HL-60/S4 treated with phorbol 12-myristate 13-acetate at 8.2 ng/mL for 4 days and 3 days (cell line): ENCODE measurements at regions not wholly inside any gene's neighbourhood (a gene's known extent, or its start where the extent isn't known, plus 50 kb on each side); places are given as distances from the start of the nearest gene placed in this dataset.

Experiments used
- in situ Hi-C: fragments of 300-500 bp; cut with MboI; formaldehyde crosslinking; loops from 2 replicates; pipeline ENCODE4 v1.15.0; 2022; ENCODE audit warnings: low sequenced_read_pairs

- in situ Hi-C loops, result no loop called here
Measured at GRCh38 chr9:81833563-81834345, 94.5 kb upstream of the SPATA31D4 start.

DNA sequence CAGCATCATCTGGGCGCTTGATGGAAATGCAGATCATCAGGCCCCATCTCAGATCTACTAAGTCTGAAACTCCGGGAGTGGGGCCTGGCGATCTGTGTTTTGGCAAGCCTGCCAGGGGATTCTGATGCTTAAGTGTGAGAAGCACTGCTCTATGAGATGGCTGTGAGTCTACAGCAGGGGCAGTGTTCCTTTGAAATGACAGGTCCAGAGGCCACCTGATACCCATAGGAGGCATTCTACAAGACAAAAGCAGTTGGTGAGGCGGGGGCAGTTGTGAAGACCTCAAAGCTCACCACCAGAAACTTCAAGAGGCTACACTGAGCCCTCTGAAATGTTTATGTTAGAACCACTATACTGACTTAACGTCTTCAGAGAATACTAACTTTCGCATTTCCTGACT, 86.9 kb upstream of the SPATA31D4 start:
- in situ Hi-C loops, result no loop called here

GRCh38 chr9:81844131-81844567, 84.1 kb upstream of the SPATA31D4 start:
- in situ Hi-C loops, result no loop called here

- in situ Hi-C loops, result no loop called here
Measured at GRCh38 chr9:81847181-81847915, 80.9 kb upstream of the SPATA31D4 start.

- in situ Hi-C loops, result no loop called here
Measured at GRCh38 chr9:81848472-81848871, 79.8 kb upstream of the SPATA31D4 start.

GRCh38 chr9:81849631-81850259, 78.5 kb upstream of the SPATA31D4 start:
- in situ Hi-C loops, result no loop called here

DNA sequence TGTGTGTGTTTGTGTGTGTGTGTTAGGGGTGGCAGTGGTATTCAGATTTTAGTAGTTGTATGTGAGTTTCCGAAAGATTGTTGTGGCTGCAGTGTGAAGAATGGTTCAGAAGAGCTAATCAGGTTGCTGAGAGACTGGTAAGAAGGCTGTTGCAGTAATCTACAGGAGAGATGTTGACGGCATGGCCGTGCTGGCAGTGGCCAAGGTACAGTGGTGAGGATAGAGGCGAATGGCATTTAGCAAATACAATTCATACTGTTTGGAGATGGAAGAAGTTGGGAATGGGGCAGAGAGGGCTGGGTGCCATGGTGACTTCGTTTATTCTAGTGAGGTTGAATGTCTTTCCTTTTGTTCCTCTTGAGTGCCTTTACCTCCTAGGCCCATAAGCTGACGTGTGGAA, 77.5 kb upstream of the SPATA31D4 start:
- in situ Hi-C loops, result no loop called here

GRCh38 chr9:81851340-81851739, 76.9 kb upstream of the SPATA31D4 start:
- in situ Hi-C loops, result no loop called here

GRCh38 chr9:81852820-81853219, 75.4 kb upstream of the SPATA31D4 start:
- in situ Hi-C loops, result no loop called here

GRCh38 chr9:81855538-81855937, 72.7 kb upstream of the SPATA31D4 start:
- in situ Hi-C loops, result no loop called here

GRCh38 chr9:81858657-81859430, 69.4 kb upstream of the SPATA31D4 start:
- in situ Hi-C loops, result no loop called here

DNA sequence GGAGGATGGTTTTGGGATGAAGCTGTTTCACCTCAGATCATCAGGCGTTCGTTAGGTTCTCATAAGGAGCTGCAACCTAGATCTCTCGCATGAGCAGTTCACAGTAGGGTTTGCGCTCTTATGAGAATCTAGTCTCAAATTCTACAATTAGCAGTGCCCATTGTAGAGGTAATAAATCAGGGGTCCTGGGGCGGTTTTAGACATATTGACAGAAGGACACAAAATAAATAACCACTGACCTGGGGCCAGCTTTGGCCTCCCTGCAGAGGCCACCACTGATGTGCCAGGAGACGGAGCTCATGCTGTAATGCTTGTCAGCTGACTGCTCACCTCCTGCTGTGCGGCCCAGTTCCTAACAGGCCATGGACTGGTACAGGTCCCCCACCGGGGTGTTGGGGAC, 67.6 kb upstream of the SPATA31D4 start:
- in situ Hi-C loops, result no loop called here

GRCh38 chr9:81861644-81862043, 66.6 kb upstream of the SPATA31D4 start:
- in situ Hi-C loops, result no loop called here

GRCh38 chr9:81868145-81868544, 60.1 kb upstream of the SPATA31D4 start:
- in situ Hi-C loops, result no loop called here

GRCh38 chr9:81871695-81872094, 56.5 kb upstream of the SPATA31D4 start:
- in situ Hi-C loops, result no loop called here

- in situ Hi-C loops, result no loop called here
Measured at GRCh38 chr9:81874250-81874649, 54.0 kb upstream of the SPATA31D4 start.

DNA sequence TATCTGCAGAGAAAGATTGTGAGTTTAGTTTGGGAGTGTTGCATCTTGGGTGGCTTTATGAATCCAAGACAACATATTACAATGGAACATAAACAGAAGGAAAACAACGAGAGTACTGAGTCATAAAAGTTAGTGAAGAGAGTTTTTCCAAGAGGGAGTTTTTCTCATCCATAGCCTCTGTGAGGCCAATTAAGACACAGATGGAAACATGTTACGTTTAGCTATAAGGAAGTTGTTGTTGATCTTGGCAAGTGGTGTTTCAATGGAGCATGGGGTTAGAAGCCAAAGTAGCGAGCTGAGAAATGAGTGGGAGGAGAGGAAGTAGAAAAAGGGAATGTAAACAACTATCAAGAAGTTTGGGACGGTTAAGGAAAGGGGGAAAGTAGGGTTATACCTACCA, 53.3 kb upstream of the SPATA31D4 start:
- in situ Hi-C loops, result no loop called here

DNA sequence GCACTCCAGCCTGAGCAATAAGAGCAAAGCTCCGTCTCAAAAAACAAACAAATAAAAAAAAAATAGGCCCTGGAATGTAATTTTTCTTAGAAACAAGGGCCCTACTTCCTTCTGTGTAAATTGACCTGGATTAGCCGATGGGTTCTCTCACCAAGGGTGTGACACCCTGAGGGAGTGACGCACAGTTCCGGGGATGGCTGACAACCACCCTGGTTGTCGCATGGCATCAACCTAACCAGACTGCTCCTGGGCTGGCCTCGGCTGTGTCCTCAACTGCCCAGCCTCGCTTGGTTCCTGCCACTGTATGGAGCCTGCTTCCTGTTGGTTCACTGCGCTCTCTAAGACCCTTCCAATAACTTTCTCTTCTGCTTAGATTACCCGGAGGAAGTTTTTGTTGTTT, 51.2 kb upstream of the SPATA31D4 start:
- in situ Hi-C loops, result no loop called here
